ENCODE measurements at regions not wholly inside any gene's neighbourhood (a gene's known extent, or its start where the extent isn't known, plus 50 kb on each side); places are given as distances from the start of the nearest gene placed in this dataset.
A peak's percentile ranks its signal among the peaks of the same experiment; 100 is the strongest.

DNA sequence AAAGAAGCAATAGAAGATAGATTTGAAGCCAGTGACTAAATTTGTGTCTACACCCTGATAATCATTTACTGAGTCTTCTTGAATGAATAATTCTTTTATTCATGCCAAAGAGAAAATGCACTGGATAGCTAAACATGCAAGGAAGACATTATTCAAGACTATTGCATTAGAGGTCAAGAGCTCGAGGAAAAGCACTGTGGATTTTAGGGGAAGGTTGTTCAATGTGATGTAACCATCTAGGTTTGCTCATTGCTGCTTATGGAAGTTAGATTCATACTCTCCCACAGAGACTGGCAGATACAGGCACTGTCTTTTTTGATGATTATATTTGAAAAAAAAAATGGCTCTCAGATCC, 682.1 kb downstream of the KCNA4 start:
- POLR2A ChIA-PET, result no interaction called here
- CTCF ChIA-PET, result no interaction called here
- in situ Hi-C loops (cut with HindIII; ENCODE audit: low pct_unique_long_range_greater_than_20kb, low sequenced_read_pairs), result no loop called here
- Histone ChIP-seq H3K36me3 (ENCODE audit: control insufficient read depth, insufficient read depth, low read length) (no peaks in the 10 kb centered on the region), H3K4me1 (ENCODE audit: control insufficient read depth, insufficient read depth, low read length) (no peaks in the 10 kb centered on the region), H3K27me3 (ENCODE audit: control insufficient read depth, insufficient read depth, low read length) (no peaks in the 10 kb centered on the region), H3K4me3 (ENCODE audit: low read depth in 2 of 2, low read length in 2 of 2) (no peak overlapping the region), H3K9me3 (ENCODE audit: control insufficient read depth, insufficient read depth, low read depth, low read length) (no peaks in the 10 kb centered on the region), H3K27ac (ENCODE audit: low read length) (no peak overlapping the region)
- intact Hi-C loops (cut with micrococcal nuclease; ENCODE audit: unreplicated experiment), result loop anchor here (2.0 kb wide), 1 partner anchor 1640 kb away; no protein-coding TSS in a partner anchor
- BruUV-seq (replicated peaks), result no TSS peak
- TF ChIP-seq, protein P1, sequence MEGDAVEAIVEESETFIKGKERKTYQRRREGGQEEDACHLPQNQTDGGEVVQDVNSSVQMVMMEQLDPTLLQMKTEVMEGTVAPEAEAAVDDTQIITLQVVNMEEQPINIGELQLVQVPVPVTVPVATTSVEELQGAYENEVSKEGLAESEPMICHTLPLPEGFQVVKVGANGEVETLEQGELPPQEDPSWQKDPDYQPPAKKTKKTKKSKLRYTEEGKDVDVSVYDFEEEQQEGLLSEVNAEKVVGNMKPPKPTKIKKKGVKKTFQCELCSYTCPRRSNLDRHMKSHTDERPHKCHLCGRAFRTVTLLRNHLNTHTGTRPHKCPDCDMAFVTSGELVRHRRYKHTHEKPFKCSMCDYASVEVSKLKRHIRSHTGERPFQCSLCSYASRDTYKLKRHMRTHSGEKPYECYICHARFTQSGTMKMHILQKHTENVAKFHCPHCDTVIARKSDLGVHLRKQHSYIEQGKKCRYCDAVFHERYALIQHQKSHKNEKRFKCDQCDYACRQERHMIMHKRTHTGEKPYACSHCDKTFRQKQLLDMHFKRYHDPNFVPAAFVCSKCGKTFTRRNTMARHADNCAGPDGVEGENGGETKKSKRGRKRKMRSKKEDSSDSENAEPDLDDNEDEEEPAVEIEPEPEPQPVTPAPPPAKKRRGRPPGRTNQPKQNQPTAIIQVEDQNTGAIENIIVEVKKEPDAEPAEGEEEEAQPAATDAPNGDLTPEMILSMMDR (IDR thresholded peaks at IDR 0.05), result no peak
- TF ChIP-seq, protein P2, sequence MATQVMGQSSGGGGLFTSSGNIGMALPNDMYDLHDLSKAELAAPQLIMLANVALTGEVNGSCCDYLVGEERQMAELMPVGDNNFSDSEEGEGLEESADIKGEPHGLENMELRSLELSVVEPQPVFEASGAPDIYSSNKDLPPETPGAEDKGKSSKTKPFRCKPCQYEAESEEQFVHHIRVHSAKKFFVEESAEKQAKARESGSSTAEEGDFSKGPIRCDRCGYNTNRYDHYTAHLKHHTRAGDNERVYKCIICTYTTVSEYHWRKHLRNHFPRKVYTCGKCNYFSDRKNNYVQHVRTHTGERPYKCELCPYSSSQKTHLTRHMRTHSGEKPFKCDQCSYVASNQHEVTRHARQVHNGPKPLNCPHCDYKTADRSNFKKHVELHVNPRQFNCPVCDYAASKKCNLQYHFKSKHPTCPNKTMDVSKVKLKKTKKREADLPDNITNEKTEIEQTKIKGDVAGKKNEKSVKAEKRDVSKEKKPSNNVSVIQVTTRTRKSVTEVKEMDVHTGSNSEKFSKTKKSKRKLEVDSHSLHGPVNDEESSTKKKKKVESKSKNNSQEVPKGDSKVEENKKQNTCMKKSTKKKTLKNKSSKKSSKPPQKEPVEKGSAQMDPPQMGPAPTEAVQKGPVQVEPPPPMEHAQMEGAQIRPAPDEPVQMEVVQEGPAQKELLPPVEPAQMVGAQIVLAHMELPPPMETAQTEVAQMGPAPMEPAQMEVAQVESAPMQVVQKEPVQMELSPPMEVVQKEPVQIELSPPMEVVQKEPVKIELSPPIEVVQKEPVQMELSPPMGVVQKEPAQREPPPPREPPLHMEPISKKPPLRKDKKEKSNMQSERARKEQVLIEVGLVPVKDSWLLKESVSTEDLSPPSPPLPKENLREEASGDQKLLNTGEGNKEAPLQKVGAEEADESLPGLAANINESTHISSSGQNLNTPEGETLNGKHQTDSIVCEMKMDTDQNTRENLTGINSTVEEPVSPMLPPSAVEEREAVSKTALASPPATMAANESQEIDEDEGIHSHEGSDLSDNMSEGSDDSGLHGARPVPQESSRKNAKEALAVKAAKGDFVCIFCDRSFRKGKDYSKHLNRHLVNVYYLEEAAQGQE (IDR thresholded peaks at IDR 0.05; ENCODE audit: insufficient read depth in 1 of 2, low read depth in 2 of 2, low read length in 1 of 2), result no peak
- no peak for TF ChIP-seq SIN3A (IDR thresholded peaks at IDR 0.05; ENCODE audit: borderline replicate concordance, insufficient read depth, low read depth, low read length)
- TF ChIP-seq TCF7L2 (IDR thresholded peaks at IDR 0.05; ENCODE audit: low read depth, low read length), result no peak
- no peak for TF ChIP-seq POLR2AphosphoS5 (IDR thresholded peaks at IDR 0.05; ENCODE audit: low read depth, low read length)
- ATAC-seq, result no peak
- no peak for DNase-seq (ENCODE audit: low read depth, low spot score)

DNA sequence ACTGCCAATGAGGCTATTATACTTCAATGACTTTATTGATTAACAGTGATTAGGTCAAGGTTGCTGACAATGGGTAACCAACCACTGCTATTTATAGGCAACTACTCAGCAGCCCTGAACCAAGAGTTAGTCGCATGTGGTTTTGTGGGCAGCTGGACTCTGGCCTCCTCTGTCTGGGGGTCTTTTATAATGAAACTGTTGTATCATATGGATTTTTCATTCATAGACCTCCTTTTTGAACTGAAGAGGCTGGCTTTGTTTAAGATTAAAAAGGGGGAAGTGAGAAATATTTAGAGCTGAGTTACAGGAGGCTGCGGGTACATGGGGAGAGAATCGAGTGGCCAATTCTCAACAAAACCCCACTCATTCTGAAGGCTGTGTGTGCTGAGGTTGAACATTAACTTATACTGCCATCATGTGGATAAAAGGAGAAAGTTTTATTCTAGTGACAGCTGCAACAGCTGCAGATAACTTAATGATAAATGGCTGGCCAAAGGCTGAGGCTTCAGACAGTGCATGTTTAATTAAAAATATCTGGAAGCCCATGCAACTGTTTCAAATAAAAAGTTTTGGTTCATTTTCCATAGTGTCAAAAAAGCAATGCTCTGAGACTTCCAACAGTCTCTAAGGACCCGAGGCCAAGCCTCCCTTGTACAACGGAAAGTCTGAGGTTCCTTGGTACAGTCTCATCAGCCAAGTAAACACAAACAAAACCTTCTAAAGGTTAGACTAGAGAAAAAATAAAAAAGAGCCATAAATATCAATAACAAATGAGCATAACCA, 682.6 kb downstream of the KCNA4 start:
- ChIA-PET POLR2A (no interaction called here), CTCF (no interaction called here)
- Histone ChIP-seq H3K27me3 (ENCODE audit: control insufficient read depth, insufficient read depth, low read length) (no peaks in the 10 kb centered on the region), H3K36me3 (ENCODE audit: control insufficient read depth, insufficient read depth, low read length) (no peaks in the 10 kb centered on the region), H3K4me1 (ENCODE audit: control insufficient read depth, insufficient read depth, low read length) (no peaks in the 10 kb centered on the region), H3K27ac (ENCODE audit: low read length) (no peak overlapping the region), H3K4me3 (ENCODE audit: low read depth in 2 of 2, low read length in 2 of 2) (no peak overlapping the region), H3K9me3 (ENCODE audit: control insufficient read depth, insufficient read depth, low read depth, low read length) (no peaks in the 10 kb centered on the region)
- in situ Hi-C loops (cut with HindIII; ENCODE audit: low pct_unique_long_range_greater_than_20kb, low sequenced_read_pairs) (no loop called here), intact Hi-C loops (cut with micrococcal nuclease; ENCODE audit: unreplicated experiment) (loop anchor here (2.0 kb wide), 1 partner anchor 1639 kb away; no protein-coding TSS in a partner anchor)
- TF ChIP-seq, protein P1 (IDR thresholded peaks at IDR 0.05), result peak; percentile 67
- no peak for TF ChIP-seq SIN3A (IDR thresholded peaks at IDR 0.05; ENCODE audit: borderline replicate concordance, insufficient read depth, low read depth, low read length)
- BruUV-seq (replicated peaks), result no TSS peak
- peak; percentile 20 for DNase-seq (ENCODE audit: low read depth, low spot score)
- peak; percentile 70 for ATAC-seq
